ENCODE measurements at regions not wholly inside any gene's neighbourhood (a gene's known extent, or its start where the extent isn't known, plus 50 kb on each side); places are given as distances from the start of the nearest gene placed in this dataset.

GRCh38 chr21:43317254-43317748 lies 109.6 kb downstream of the SIK1 start:
- TF ChIP-seq CTCF (conservative IDR thresholded peaks at IDR 0.05; ENCODE audit: low read depth, low read length) = no peak
- H3K4me3 ChIP-seq (ENCODE audit: low read depth, low read length) = no peak overlapping the region
- DNase-seq (ENCODE audit: low read depth) = no peak

GRCh38 chr21:43316156-43316845 lies 110.6 kb downstream of the SIK1 start:
- no peak for DNase-seq (ENCODE audit: low read depth)
- TF ChIP-seq CTCF (conservative IDR thresholded peaks at IDR 0.05; ENCODE audit: low read depth, low read length) = no peak
- no peak overlapping the region for H3K4me3 ChIP-seq (ENCODE audit: low read depth, low read length)

- TF ChIP-seq CTCF (conservative IDR thresholded peaks at IDR 0.05; ENCODE audit: low read depth, low read length) = peak; percentile 46
- DNase-seq (ENCODE audit: low read depth) = no peak
- no peak overlapping the region for H3K4me3 ChIP-seq (ENCODE audit: low read depth, low read length)
Measured at GRCh38 chr21:43315244-43316137, 111.4 kb downstream of the SIK1 start.

- no peak overlapping the region for H3K4me3 ChIP-seq (ENCODE audit: low read depth, low read length)
- no peak for DNase-seq (ENCODE audit: low read depth)
- no peak for TF ChIP-seq CTCF (conservative IDR thresholded peaks at IDR 0.05; ENCODE audit: low read depth, low read length)
Measured at GRCh38 chr21:43313939-43314405, 113.0 kb downstream of the SIK1 start.

- TF ChIP-seq CTCF (conservative IDR thresholded peaks at IDR 0.05; ENCODE audit: low read depth, low read length) = no peak
- H3K4me3 ChIP-seq (ENCODE audit: low read depth, low read length) = no peak overlapping the region
- no peak for DNase-seq (ENCODE audit: low read depth)
Measured at GRCh38 chr21:43313221-43313938, 113.6 kb downstream of the SIK1 start.

- DNase-seq (ENCODE audit: low read depth) = no peak
- no peak for TF ChIP-seq CTCF (conservative IDR thresholded peaks at IDR 0.05; ENCODE audit: low read depth, low read length)
Measured at GRCh38 chr21:43312751-43313169, 114.2 kb downstream of the SIK1 start.

More at GRCh38 chr21:43312751-43313169, 114.2 kb downstream of the SIK1 start:
- no peak overlapping the region for H3K4me3 ChIP-seq (ENCODE audit: low read depth, low read length)

Measured in choroid plexus epithelial cell (primary cell).